ENCODE measurements at regions not wholly inside any gene's neighbourhood (a gene's known extent, or its start where the extent isn't known, plus 50 kb on each side); places are given as distances from the start of the nearest gene placed in this dataset.
A peak's percentile ranks its signal among the peaks of the same experiment; 100 is the strongest.

DNA sequence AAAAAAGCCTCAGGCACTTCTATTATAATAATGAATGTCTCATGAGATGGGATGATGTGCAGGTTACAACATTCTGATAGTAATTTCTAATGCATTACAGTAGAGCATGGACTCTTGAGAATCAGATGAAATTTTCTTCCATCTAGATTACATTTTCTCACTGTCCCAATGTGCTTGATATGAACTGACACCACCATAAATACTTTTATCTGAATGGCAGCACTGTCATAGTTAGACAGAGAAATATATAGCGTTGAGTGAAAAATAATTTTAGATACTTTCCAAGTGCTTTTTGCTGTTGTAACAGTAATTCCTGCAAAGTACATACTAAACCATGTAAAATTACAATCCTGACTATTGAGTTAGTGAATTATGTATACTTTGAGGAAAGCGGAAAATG is 630.1 kb downstream of the BRINP3 start:
- ChIA-PET CTCF (no interaction called here), POLR2A (no interaction called here)
- DNase-seq (ENCODE audit: low read depth, low spot score): no peak
- H3K4me3 ChIP-seq (ENCODE audit: low read depth, low read length): no peak overlapping the region
- TF ChIP-seq, protein P1, sequence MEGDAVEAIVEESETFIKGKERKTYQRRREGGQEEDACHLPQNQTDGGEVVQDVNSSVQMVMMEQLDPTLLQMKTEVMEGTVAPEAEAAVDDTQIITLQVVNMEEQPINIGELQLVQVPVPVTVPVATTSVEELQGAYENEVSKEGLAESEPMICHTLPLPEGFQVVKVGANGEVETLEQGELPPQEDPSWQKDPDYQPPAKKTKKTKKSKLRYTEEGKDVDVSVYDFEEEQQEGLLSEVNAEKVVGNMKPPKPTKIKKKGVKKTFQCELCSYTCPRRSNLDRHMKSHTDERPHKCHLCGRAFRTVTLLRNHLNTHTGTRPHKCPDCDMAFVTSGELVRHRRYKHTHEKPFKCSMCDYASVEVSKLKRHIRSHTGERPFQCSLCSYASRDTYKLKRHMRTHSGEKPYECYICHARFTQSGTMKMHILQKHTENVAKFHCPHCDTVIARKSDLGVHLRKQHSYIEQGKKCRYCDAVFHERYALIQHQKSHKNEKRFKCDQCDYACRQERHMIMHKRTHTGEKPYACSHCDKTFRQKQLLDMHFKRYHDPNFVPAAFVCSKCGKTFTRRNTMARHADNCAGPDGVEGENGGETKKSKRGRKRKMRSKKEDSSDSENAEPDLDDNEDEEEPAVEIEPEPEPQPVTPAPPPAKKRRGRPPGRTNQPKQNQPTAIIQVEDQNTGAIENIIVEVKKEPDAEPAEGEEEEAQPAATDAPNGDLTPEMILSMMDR (IDR thresholded peaks at IDR 0.05; ENCODE audit: insufficient read depth, low read length, missing control alignments): no peak

DNA sequence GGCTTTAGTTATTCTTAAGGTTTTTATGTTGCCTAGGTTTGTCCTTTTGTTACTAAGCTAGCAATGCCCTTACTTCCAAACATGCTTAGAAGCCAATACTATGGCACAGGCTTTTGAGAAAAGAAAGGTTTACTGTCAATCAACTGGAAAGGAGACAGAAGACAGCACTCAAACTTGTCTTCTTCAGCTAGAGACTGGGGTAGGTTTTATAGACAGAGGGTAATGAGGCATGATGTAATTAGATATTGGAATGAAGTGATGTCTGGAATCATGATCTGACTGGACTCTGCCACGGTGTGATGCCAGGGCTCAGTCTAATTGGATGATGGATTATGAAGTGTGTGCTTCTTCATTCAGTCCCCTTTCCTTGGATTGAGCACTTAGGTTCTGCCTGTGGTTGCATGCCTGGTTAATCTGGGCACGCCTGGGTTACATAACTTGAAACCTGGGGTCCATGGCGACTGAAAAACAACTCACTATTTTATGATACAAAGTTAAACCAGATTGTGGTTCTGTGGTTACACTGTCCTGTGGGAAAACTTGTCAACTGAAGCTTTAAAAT is 625.8 kb downstream of the BRINP3 start:
- CTCF ChIA-PET: no interaction called here

DNA sequence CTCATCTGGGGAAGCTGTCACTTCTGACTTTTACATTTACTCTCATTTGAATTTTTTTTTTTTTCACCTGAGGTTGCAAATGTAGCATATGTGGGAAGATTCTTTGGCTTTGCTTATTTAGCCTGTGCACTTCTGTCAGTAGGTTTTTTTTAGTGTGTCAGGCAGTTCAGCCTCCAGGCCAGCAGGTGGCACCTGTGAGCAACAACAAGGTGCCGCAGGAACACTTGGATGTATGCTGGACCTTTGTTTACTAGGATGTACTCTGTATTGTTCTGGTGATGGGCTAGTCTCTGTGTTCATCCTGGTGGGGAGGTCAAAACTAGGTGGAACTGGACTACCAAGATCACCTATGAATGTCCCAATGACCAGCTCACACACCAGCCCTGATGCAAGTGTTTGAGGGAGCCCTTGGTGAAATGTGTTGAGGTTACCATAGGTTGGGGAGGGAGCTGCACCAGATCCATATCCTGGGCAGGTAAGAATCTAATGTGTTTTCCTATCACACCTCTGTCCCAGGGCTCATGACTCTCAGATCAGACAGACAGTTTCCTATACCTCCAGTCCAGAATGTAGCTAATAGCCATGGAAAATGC is 618.2 kb downstream of the BRINP3 start:
- DNase-seq (ENCODE audit: low read depth, low spot score): no peak
- CTCF ChIA-PET: no interaction called here
- POLR2A ChIA-PET: no interaction called here
- TF ChIP-seq, protein P1 (IDR thresholded peaks at IDR 0.05; ENCODE audit: insufficient read depth, low read length, missing control alignments): peak; percentile 31
- no peak overlapping the region for H3K4me3 ChIP-seq (ENCODE audit: low read depth, low read length)

More for the DNA sequence above, 625.8 kb downstream of the BRINP3 start:
- no peak overlapping the region for H3K4me3 ChIP-seq (ENCODE audit: low read depth, low read length)
- DNase-seq (ENCODE audit: low read depth, low spot score): no peak
- TF ChIP-seq, protein P1 (IDR thresholded peaks at IDR 0.05; ENCODE audit: insufficient read depth, low read length, missing control alignments): no peak
- POLR2A ChIA-PET: no interaction called here

DNA sequence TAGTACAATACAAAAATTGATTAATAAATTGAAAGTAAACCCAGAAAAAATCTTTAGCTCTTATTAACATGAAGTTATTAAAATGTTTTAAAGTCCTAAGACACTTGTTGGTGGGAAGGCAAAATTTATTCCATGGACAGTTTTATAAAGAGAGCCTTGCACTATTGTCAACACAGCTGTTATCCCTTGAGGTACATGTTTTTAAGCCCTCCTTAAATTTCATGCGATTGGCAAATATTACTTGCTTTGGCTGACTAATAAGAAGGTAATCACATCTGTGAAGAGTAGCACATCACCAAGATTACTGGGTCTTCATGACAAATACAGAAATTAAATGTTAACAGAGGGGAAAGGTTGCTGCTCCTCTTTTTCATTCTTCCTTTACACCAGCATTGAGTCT is 611.1 kb downstream of the BRINP3 start:
- ChIA-PET CTCF (no interaction called here), POLR2A (no interaction called here)
- no peak for DNase-seq (ENCODE audit: low read depth, low spot score)

DNA sequence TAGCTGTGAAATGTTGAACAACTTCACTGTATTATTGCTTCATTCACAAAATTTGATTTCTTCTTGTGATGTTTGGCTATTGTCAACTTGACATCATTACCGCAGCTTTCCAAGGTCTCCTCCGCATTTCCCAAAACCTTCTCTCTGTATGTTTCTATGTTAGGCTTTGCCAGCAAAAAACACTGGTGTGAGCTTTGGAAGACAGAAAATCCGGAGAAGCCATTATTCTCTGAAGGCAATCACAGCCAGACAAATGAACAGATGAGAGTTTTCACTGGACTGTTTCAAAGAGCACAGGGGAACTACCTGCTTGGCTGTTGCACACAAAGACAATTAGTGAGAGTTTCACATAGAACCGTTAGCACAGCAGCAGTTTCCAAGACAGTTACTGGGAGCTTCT is 609.6 kb downstream of the BRINP3 start:
- TF ChIP-seq, protein P1 (IDR thresholded peaks at IDR 0.05; ENCODE audit: insufficient read depth, low read length, missing control alignments): no peak
- no peak overlapping the region for H3K4me3 ChIP-seq (ENCODE audit: low read depth, low read length)
- CTCF ChIA-PET: no interaction called here

More for the DNA sequence above, 611.1 kb downstream of the BRINP3 start:
- TF ChIP-seq, protein P1 (IDR thresholded peaks at IDR 0.05; ENCODE audit: insufficient read depth, low read length, missing control alignments): no peak
- H3K4me3 ChIP-seq (ENCODE audit: low read depth, low read length): no peak overlapping the region

DNA sequence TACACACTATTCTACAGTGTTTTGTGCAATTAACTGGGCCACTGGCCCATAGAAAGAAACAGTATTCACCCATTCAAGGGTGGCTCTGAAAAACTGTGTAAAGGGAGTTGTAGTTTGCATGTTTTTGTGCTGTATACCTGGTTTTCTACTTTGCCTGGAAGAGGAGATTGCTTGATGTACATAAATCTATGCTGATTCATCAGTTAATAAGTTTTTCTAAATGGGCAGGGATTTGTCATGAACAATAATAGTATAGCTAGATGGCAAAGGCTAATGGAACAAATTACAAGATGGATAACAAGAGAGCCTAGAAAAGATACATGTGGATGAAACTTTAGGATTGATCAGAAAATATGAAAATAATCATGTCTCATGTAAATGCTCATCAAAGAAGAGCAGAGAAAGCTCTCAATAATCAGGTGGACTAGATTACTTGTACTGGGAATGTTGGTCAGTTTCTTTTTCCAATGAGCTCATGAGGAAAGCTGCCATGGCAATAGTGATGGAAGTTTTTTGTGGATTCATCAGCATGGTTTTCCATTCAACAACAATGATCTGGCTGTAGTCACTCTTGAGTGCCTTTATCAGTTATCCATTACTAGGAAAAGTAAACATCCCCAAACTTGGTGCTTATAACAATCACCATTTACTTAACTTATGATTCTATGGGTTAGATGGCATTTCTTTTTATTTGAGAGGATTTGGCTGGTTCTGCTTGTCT is 602.8 kb downstream of the BRINP3 start:
- no peak overlapping the region for H3K4me3 ChIP-seq (ENCODE audit: low read depth, low read length)
- ChIA-PET CTCF (no interaction called here), POLR2A (no interaction called here)
- TF ChIP-seq, protein P1 (IDR thresholded peaks at IDR 0.05; ENCODE audit: insufficient read depth, low read length, missing control alignments): no peak
- no peak for DNase-seq (ENCODE audit: low read depth, low spot score)

More for the DNA sequence above, 609.6 kb downstream of the BRINP3 start:
- no peak for DNase-seq (ENCODE audit: low read depth, low spot score)
- POLR2A ChIA-PET: no interaction called here
